B cell (primary cell): ENCODE measurements at regions not wholly inside any gene's neighbourhood (a gene's known extent, or its start where the extent isn't known, plus 50 kb on each side); places are given as distances from the start of the nearest gene placed in this dataset.

ENCODE experiments used
- ATAC-seq: fragments of 200-7000 bp; cut with Tn5 transposase; one replicate; pipeline ENCODE4 v1.10.0; 2021; ENCODE audit warnings: low read depth, mild to moderate bottlenecking, moderate number of reproducible peaks, moderate library complexity
- CTCF ChIA-PET: fragments of 350-600 bp; sonication (Branson Sonifier 250); formaldehyde crosslinking; loops from one replicate; lab custom pipeline; 2021; ENCODE audit warnings: antibody characterized with exemption, inconsistent platforms; lab: Charles Lee
- POLR2A ChIA-PET: fragments of 350-600 bp; sonication (Branson Sonifier 250); formaldehyde crosslinking; loops from one replicate; lab custom pipeline; 2021; ENCODE audit warnings: antibody characterized with exemption; lab: Charles Lee
- DNase-seq: peaks from one replicate; pipeline ENCODE4 v3.0.0; 2013
- H2AFZ ChIP-seq: 2 replicates; pipeline ENCODE4 v1.6.1; 2012; ENCODE audit warnings: mild to moderate bottlenecking, low read depth, low read length; ENCODE audit not compliant: insufficient read depth, poor library complexity, severe bottlenecking
- H3K27ac ChIP-seq, 2 donors: 1 replicate in 1 of 2; 2 replicates in 1 of 2; pipeline ENCODE4 v1.5.1; 2012 to 2013; ENCODE audit warnings: low read length in 2 of 2, mild to moderate bottlenecking in 2 of 2, moderate library complexity in 1 of 2
- H3K27me3 ChIP-seq, 4 experiments: fragments of 200-600 bp in 1 of 4; sonication (generic) in 1 of 4; replicated peaks in 1 of 4; 1 replicate in 2 of 4; 2 replicates in 2 of 4; pipeline versions ENCODE4 v1.6.1 to v1.7.0; 2013 to 2016; ENCODE audit warnings: low read length in 3 of 4, mild to moderate bottlenecking in 2 of 4, mixed read lengths in 1 of 4, moderate library complexity in 1 of 4; ENCODE audit not compliant: insufficient read depth in 4 of 4, control insufficient read depth in 3 of 4; ENCODE audit errors: control extremely low read depth in 1 of 4
- H3K36me3 ChIP-seq, 2 experiments: replicated peaks in 1 of 2; 1 replicate in 1 of 2; 2 replicates in 1 of 2; pipeline versions ENCODE4 v1.6.1 to v1.7.1; 2013; ENCODE audit warnings: low read length in 1 of 2; ENCODE audit not compliant: insufficient read depth in 2 of 2, control insufficient read depth in 1 of 2; ENCODE audit errors: control extremely low read depth in 1 of 2, extremely low read depth in 1 of 2
- H3K4me1 ChIP-seq, 2 donors: fragments of 200-600 bp in 1 of 2; sonication (generic) in 1 of 2; 1 replicate in 1 of 2; 2 replicates in 1 of 2; pipeline versions ENCODE4 v1.5.1 to v1.6.1; 2013 to 2017; ENCODE audit warnings: low read length in 2 of 2; ENCODE audit not compliant: control insufficient read depth in 2 of 2, insufficient read depth in 2 of 2
- H3K4me2 ChIP-seq: replicated peaks from 2 replicates; pipeline ENCODE3; 2012; ENCODE audit warnings: mild to moderate bottlenecking, low read depth, low read length; ENCODE audit not compliant: poor library complexity, severe bottlenecking
- H3K4me3 ChIP-seq, 5 experiments: fragments of 200-600 bp in 1 of 5; sonication (generic) in 1 of 5; 1 replicate in 3 of 5; 2 replicates in 2 of 5; pipeline versions ENCODE4 v1.5.1 to v1.7.0; 2011 to 2016; ENCODE audit warnings: low read length in 4 of 5, mild to moderate bottlenecking in 4 of 5, low read depth in 2 of 5, control low read depth in 1 of 5, moderate library complexity in 1 of 5; ENCODE audit not compliant: insufficient read depth in 1 of 5; ENCODE audit errors: control extremely low read depth in 1 of 5, extremely low read depth in 1 of 5
- H3K79me2 ChIP-seq: fragments of 200-600 bp; sonication (generic); one replicate; pipeline ENCODE4 v1.6.0; 2016; ENCODE audit warnings: low read length; ENCODE audit not compliant: control insufficient read depth, insufficient read depth
- H3K9ac ChIP-seq: fragments of 200-600 bp; sonication (generic); 2 replicates; pipeline ENCODE4 v1.6.1; 2017; ENCODE audit warnings: mild to moderate bottlenecking, low read length, moderate library complexity
- H3K9me3 ChIP-seq, 3 donors: one replicate each; pipeline versions ENCODE4 v1.6.1 to v1.7.1; 2013; ENCODE audit warnings: low read length in 2 of 3; ENCODE audit not compliant: control insufficient read depth in 2 of 3, insufficient read depth in 1 of 3; ENCODE audit errors: control extremely low read depth in 1 of 3
- H4K20me1 ChIP-seq: 2 replicates; pipeline ENCODE4 v1.6.0; 2012; ENCODE audit warnings: mild to moderate bottlenecking, low read length; ENCODE audit not compliant: insufficient read depth, control insufficient read depth, poor library complexity, severe bottlenecking
- H3K27ac Mint-ChIP-seq: one replicate; pipeline ENCODE4 v1.8.0; 2021; ENCODE audit warnings: mixed read lengths
- H3K27me3 Mint-ChIP-seq: one replicate; pipeline ENCODE4 v1.8.0; 2021; ENCODE audit warnings: mixed read lengths
- H3K4me1 Mint-ChIP-seq: one replicate; pipeline ENCODE4 v1.8.0; 2021; ENCODE audit warnings: mixed read lengths
- H3K4me3 Mint-ChIP-seq: one replicate; pipeline ENCODE4 v1.8.0; 2021; ENCODE audit warnings: mixed read lengths
- H3K9me3 Mint-ChIP-seq: one replicate; pipeline ENCODE4 v1.8.0; 2022; ENCODE audit warnings: mixed read lengths; ENCODE audit not compliant: insufficient read depth
- EZH2 ChIP-seq: IDR thresholded peaks from 2 replicates; pipeline ENCODE4 v1.6.1; 2012; ENCODE audit warnings: borderline replicate concordance, low read depth, mild to moderate bottlenecking, moderate library complexity, low read length; ENCODE audit not compliant: insufficient read depth, poor library complexity, severe bottlenecking
- WGBS: methylation state at CpG from one replicate; pipeline ENCODE4 v1.1.5; 2013; ENCODE audit warnings: missing lambda C conversion rate; ENCODE audit not compliant: insufficient coverage; 5-methylcytosine and 5-hydroxymethylcytosine counted together
- intact Hi-C: fragments of 100-400 bp; cut with micrococcal nuclease; formaldehyde crosslinking; loops from one replicate; pipeline ENCODE4 v1.10.0; 2022
- TF ChIP-seq, protein P1 (sequence below): fragments of 200-600 bp; IDR thresholded peaks from one replicate; pipeline ENCODE4 v1.8.0; 2022; ENCODE audit warnings: antibody characterized with exemption, mild to moderate bottlenecking

DNA sequence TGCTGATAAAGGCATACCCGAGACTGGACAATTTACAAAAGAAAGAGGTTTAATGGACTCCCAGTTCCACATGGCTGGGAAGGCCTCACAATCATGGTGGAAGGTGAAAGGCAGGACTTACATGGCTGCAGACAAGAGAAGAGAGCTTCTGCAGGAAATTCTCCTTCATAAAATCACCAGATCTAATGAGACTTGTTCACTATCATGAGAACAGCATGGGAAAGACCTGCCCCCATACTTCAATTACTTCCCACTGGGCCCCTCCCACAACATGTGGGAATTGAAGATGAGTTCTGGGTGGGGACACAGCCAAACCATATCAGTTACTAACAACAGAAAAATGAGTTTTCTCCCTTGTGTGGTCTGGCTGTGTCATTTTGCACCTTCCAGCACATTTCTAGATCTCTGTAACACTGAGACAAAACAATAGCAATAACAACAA, 741.4 kb downstream of the KCNT2 start:
- WGBS = 100% methylated on average over 1 of the region's 1 CpG
- CTCF ChIA-PET = no interaction called here

DNA sequence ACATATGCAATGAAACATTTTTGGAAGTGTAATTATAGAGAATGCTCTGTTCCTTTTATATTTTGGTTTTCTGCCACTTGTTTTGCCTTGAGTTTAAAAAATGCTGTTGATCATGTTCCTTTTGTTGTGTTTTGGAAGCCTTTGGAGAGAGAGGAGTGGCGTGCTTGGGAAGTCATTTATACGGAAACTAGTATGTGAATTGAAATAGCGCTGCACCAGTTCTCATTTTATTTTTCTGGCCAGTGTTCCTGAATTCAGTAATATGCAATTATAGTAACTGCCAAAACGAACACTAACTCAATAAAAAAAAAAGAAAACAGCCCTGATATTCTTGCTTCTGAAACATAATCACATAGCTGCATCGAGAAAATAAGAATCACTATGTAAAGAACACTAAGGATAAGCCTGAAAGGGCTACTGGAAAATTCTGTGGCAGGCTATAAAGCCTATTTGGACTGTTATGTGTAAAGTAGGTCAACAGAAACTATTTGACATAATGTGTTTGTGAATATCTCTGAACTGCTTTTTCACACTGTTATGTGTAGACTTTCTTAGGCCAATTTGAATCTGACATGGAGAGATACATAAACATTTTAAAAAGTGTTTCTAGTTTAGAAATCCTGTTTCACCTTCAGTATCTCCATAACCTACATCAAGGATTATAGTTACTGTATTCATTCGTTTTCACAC, 742.0 kb downstream of the KCNT2 start:
- Mint-ChIP-seq H3K4me1 (no peaks in the 10 kb centered on the region), H3K4me3 (no peak overlapping the region), H3K27ac (no peak overlapping the region), H3K27me3 (no peaks in the 10 kb centered on the region), H3K9me3 (no peaks in the 10 kb centered on the region)
- no peak overlapping the region for H2AFZ ChIP-seq
- TF ChIP-seq EZH2 = no peak
- TF ChIP-seq, protein P1, sequence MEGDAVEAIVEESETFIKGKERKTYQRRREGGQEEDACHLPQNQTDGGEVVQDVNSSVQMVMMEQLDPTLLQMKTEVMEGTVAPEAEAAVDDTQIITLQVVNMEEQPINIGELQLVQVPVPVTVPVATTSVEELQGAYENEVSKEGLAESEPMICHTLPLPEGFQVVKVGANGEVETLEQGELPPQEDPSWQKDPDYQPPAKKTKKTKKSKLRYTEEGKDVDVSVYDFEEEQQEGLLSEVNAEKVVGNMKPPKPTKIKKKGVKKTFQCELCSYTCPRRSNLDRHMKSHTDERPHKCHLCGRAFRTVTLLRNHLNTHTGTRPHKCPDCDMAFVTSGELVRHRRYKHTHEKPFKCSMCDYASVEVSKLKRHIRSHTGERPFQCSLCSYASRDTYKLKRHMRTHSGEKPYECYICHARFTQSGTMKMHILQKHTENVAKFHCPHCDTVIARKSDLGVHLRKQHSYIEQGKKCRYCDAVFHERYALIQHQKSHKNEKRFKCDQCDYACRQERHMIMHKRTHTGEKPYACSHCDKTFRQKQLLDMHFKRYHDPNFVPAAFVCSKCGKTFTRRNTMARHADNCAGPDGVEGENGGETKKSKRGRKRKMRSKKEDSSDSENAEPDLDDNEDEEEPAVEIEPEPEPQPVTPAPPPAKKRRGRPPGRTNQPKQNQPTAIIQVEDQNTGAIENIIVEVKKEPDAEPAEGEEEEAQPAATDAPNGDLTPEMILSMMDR = no peak
- ATAC-seq (no peak), DNase-seq (no peak)
- no peak overlapping the region for H3K4me3 ChIP-seq
- no peaks in the 10 kb centered on the region for H3K27me3 ChIP-seq
- CTCF ChIA-PET = no interaction called here
- H3K9me3 ChIP-seq = no peaks in the 10 kb centered on the region
- H3K79me2 ChIP-seq = no peaks in the 10 kb centered on the region
- H3K4me1 ChIP-seq = no peaks in the 10 kb centered on the region
- H3K4me2 ChIP-seq = no peak overlapping the region
- WGBS = 100% methylated on average over 4 of the region's 6 CpGs
- no peak overlapping the region for H3K9ac ChIP-seq
- H3K36me3 ChIP-seq = no peaks in the 10 kb centered on the region
- no peak overlapping the region for H3K27ac ChIP-seq
- intact Hi-C loops = no loop called here
- POLR2A ChIA-PET = no interaction called here
- H4K20me1 ChIP-seq = no peaks in the 10 kb centered on the region

More for the DNA sequence above, 741.4 kb downstream of the KCNT2 start:
- Mint-ChIP-seq H3K4me1 (no peaks in the 10 kb centered on the region), H3K9me3 (no peaks in the 10 kb centered on the region), H3K27ac (no peak overlapping the region), H3K27me3 (no peaks in the 10 kb centered on the region), H3K4me3 (no peak overlapping the region)
- no peaks in the 10 kb centered on the region for H4K20me1 ChIP-seq
- no peaks in the 10 kb centered on the region for H3K27me3 ChIP-seq
- ATAC-seq = no peak
- intact Hi-C loops = no loop called here
- H3K4me3 ChIP-seq = no peak overlapping the region
- no peak overlapping the region for H2AFZ ChIP-seq
- POLR2A ChIA-PET = no interaction called here
- H3K4me2 ChIP-seq = no peak overlapping the region
- no peaks in the 10 kb centered on the region for H3K36me3 ChIP-seq
- no peak for DNase-seq
- no peak overlapping the region for H3K9ac ChIP-seq
- no peaks in the 10 kb centered on the region for H3K9me3 ChIP-seq
- no peaks in the 10 kb centered on the region for H3K4me1 ChIP-seq
- TF ChIP-seq, protein P1 = no peak
- TF ChIP-seq EZH2 = no peak
- no peaks in the 10 kb centered on the region for H3K79me2 ChIP-seq
- H3K27ac ChIP-seq = no peak overlapping the region
